A549 (cell line): ENCODE measurements at regions not wholly inside any gene's neighbourhood (a gene's known extent, or its start where the extent isn't known, plus 50 kb on each side); places are given as distances from the start of the nearest gene placed in this dataset.
"Not testable (repeated sequence)": the region's sequence is repeated elsewhere in the genome, so short reads cannot be mapped to it uniquely, and the experiment has no call there.

Source experiments
- ATAC-seq, 2 experiments: fragments of 200-7000 bp in 1 of 2; fragments of >200 bp in 1 of 2; cut with Nextera tagmentation in 1 of 2; cut with Tn5 transposase in 1 of 2; 3 replicates each; pipeline versions ENCODE4 v1.8.0 to v1.9.1; 2018 to 2020; ENCODE audit warnings: mild to moderate bottlenecking in 1 of 2, moderate library complexity in 1 of 2
- CTCF ChIA-PET: fragments of 300-600 bp; sonication (Branson Sonifier 250); formaldehyde crosslinking; extraction: SDS; loops from one replicate; lab custom pipeline; 2021; ENCODE audit warnings: antibody characterized with exemption, inconsistent platforms; lab: Yijun Ruan, JAX
- POLR2A ChIA-PET: fragments of 350-600 bp; formaldehyde crosslinking; extraction: SDS; loops from one replicate; lab custom pipeline; 2021; ENCODE audit warnings: antibody characterized with exemption, inconsistent platforms; lab: Yijun Ruan, JAX
- DNase-seq, 2 experiments: peaks; one replicate each; pipeline versions ENCODE4 v3.0.0 to v3.0.0-alpha.2; 2011 to 2016; ENCODE audit warnings: low read depth in 1 of 2, low spot score in 1 of 2
- FAIRE-seq: peaks from 2 replicates; lab custom pipeline; 2011; peaks lifted over from hg19 to GRCh38; lab: Jason Lieb, UNC
- H3K27ac ChIP-seq, 2 experiments: fragments of >200 bp; sonication (Bioruptor Twin); formaldehyde crosslinking; 3 replicates each; pipeline ENCODE4 v1.5.1; 2016 to 2017
- H3K4me1 ChIP-seq: fragments of >200 bp; sonication (Bioruptor Twin); formaldehyde crosslinking; 3 replicates; pipeline ENCODE4 v1.6.1; 2016
- H3K4me2 ChIP-seq: fragments of >200 bp; sonication (Bioruptor Twin); formaldehyde crosslinking; 3 replicates; pipeline ENCODE4 v1.6.1; 2016
- H3K4me3 ChIP-seq: fragments of >200 bp; sonication (Bioruptor Twin); formaldehyde crosslinking; 3 replicates; pipeline ENCODE4 v1.5.1; 2016
- H3K9me3 ChIP-seq: fragments of >200 bp; sonication (Bioruptor Twin); formaldehyde crosslinking; 3 replicates; pipeline ENCODE4 v1.6.1; 2016
- CTCF ChIP-seq: fragments of >200 bp; sonication (Bioruptor Twin); formaldehyde crosslinking; IDR thresholded peaks from 3 replicates; pipeline ENCODE4 v1.5.1; 2016
- E2F6 ChIP-seq: IDR thresholded peaks from 2 replicates; pipeline ENCODE4 v1.6.1; 2012; ENCODE audit warnings: low read depth, borderline replicate concordance
- EP300 ChIP-seq, 2 experiments: fragments of >200 bp; sonication (Bioruptor Twin); formaldehyde crosslinking; IDR thresholded peaks; 2 replicates in 1 of 2; 3 replicates in 1 of 2; pipeline ENCODE4 v1.6.1; 2016 to 2017
- FOSL2 ChIP-seq, 2 experiments: fragments of 450-650 bp in 1 of 2; fragments of >200 bp in 1 of 2; sonication (Bioruptor Twin) in 1 of 2; formaldehyde crosslinking; IDR thresholded peaks; 2 replicates each; pipeline versions ENCODE4 v1.5.0 to v1.6.1; 2016 to 2020; ENCODE audit warnings: mild to moderate bottlenecking in 1 of 2, moderate library complexity in 1 of 2
- GATA3 ChIP-seq: IDR thresholded peaks from 2 replicates; pipeline ENCODE4 v1.6.1; 2012; ENCODE audit warnings: borderline replicate concordance
- HDAC2 ChIP-seq: fragments of 200-600 bp; sonication (generic); IDR thresholded peaks from 2 replicates; pipeline ENCODE4 v1.6.1; 2016
- KDM1A ChIP-seq: fragments of 200-600 bp; sonication (generic); IDR thresholded peaks from 2 replicates; pipeline ENCODE4 v1.6.1; 2016; ENCODE audit warnings: low read depth, mild to moderate bottlenecking
- KDM5A ChIP-seq: fragments of 200-600 bp; sonication (generic); IDR thresholded peaks from 2 replicates; pipeline ENCODE4 v1.6.1; 2016; ENCODE audit warnings: antibody characterized with exemption, mild to moderate bottlenecking
- MAZ ChIP-seq: fragments of 150-350 bp; IDR thresholded peaks from 2 replicates; pipeline ENCODE4 v1.6.1; 2014; ENCODE audit warnings: antibody characterized with exemption, low read depth, low read length, borderline replicate concordance
- NPAS2 ChIP-seq: fragments of 250-450 bp; sonication (Bioruptor Pico); IDR thresholded peaks from 2 replicates; pipeline ENCODE4 v1.8.0; 2022; ENCODE audit warnings: mild to moderate bottlenecking, moderate library complexity, borderline replicate concordance
- NR3C1 ChIP-seq: fragments of >200 bp; sonication (Bioruptor Twin); formaldehyde crosslinking; IDR thresholded peaks from 3 replicates; pipeline ENCODE4 v1.6.1; 2017
- POLR2AphosphoS2 ChIP-seq: conservative IDR thresholded peaks from 2 replicates; pipeline ENCODE4 v1.6.1; 2012; ENCODE audit warnings: low read length, improper control_type of control experiment, inconsistent platforms
- RAD21 ChIP-seq, 2 experiments: fragments of >200 bp in 1 of 2; sonication (Bioruptor Twin) in 1 of 2; formaldehyde crosslinking in 1 of 2; IDR thresholded peaks in 1 of 2; conservative IDR thresholded peaks in 1 of 2; 2 replicates in 1 of 2; 3 replicates in 1 of 2; pipeline ENCODE4 v1.6.1; 2012 to 2018; ENCODE audit warnings: inconsistent platforms in 1 of 2
- RARB ChIP-seq: fragments of 250-450 bp; sonication (Bioruptor Pico); IDR thresholded peaks from 2 replicates; pipeline ENCODE4 v1.8.0; 2021; ENCODE audit warnings: mild to moderate bottlenecking, moderate library complexity
- SMC3 ChIP-seq: fragments of >200 bp; sonication (Bioruptor Twin); formaldehyde crosslinking; IDR thresholded peaks from 3 replicates; pipeline ENCODE4 v1.6.1; 2018; ENCODE audit warnings: inconsistent platforms
- SREBF2 ChIP-seq: fragments of 450-650 bp; IDR thresholded peaks from 2 replicates; pipeline ENCODE4 v1.6.1; 2014; ENCODE audit warnings: mild to moderate bottlenecking, moderate library complexity
- ZC3H11A ChIP-seq: fragments of 450-650 bp; IDR thresholded peaks from 2 replicates; pipeline ENCODE4 v1.6.1; 2014; ENCODE audit warnings: antibody characterized with exemption, mild to moderate bottlenecking
- WGBS: methylation state at CpG from one replicate; pipeline ENCODE4 v1.1.6; 2017; ENCODE audit errors: missing lambda C conversion rate; 5-methylcytosine and 5-hydroxymethylcytosine counted together
- TF ChIP-seq, protein P1 (sequence below): fragments of 250-450 bp; sonication (Bioruptor Pico); IDR thresholded peaks from 2 replicates; pipeline ENCODE4 v1.5.0; 2021; ENCODE audit warnings: mild to moderate bottlenecking, moderate library complexity, borderline replicate concordance
- TF ChIP-seq, protein P2 (sequence below): fragments of 200-600 bp; sonication (generic); IDR thresholded peaks from 2 replicates; pipeline ENCODE4 v1.6.1; 2016; ENCODE audit warnings: antibody characterized with exemption, mild to moderate bottlenecking, moderate library complexity
- TF ChIP-seq, protein P3 (sequence below): IDR thresholded peaks from 2 replicates; pipeline ENCODE4 v1.6.1; 2012

- H3K27ac ChIP-seq, POLR2A ChIA-PET, H3K4me1 ChIP-seq, H3K9me3 ChIP-seq, DNase-seq, FAIRE-seq, H3K4me3 ChIP-seq, CTCF ChIA-PET, H3K4me2 ChIP-seq: not testable (repeated sequence)
- TF ChIP-seq SMC3 (peak; percentile 16; the same call in 1 of the 3 replicates), CTCF (peak; percentile 44; the same call in 2 of the 3 replicates)
- WGBS = 10% methylated on average over 4 of the region's 4 CpGs
- ATAC-seq = peak in 1 of 2 experiments; percentile 85; a peak in 3 of 6 replicates
These were observed 125.4 kb upstream of the ALDH3B2 start for GRCh38 chr11:67799808-67800207.

GRCh38 chr11:67797726-67798521, 123.5 kb upstream of the ALDH3B2 start:
- H3K4me1 ChIP-seq, H3K4me3 ChIP-seq, ATAC-seq, H3K4me2 ChIP-seq, H3K9me3 ChIP-seq, POLR2A ChIA-PET, FAIRE-seq, DNase-seq, H3K27ac ChIP-seq: not testable (repeated sequence)
- whole genome bisulfite sequencing = 93% methylated on average over 12 of the region's 15 CpGs
- CTCF ChIA-PET = interaction anchor here (1.0 kb wide), 1 partner anchor 133 kb away, joined by 3 read pairs; no protein-coding TSS in a partner anchor

DNA sequence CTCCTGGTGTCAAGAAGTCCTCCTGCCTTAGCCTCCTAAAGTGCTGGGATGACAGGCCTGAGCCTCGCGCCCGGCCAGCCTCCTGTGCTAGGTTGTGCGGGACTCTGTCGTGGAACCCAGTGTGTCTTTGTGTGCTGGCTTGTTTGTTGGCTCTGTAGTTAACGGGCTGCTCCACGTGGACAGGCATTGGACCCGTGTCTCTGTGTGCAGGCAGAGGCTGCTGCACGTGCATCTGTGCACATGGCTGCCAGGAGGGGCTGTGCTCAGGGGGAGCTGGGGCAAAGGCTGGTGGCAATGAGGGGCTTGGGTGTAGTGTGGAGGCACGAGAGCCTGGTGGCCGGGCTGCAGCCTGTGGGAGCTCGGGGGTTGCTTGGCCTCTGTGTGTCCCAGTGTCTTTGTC, 121.3 kb upstream of the ALDH3B2 start:
- Histone ChIP-seq H3K9me3 (no peaks in the 10 kb centered on the region), H3K27ac (no peak overlapping the region), H3K4me3 (no peak overlapping the region), H3K4me2 (no peak overlapping the region), H3K4me1 (peaks cover 3% of the 10 kb centered on the region; the same call in 1 of the 3 replicates)
- DNase-seq (no peak), ATAC-seq (no peak), FAIRE-seq (no peak)
- ChIA-PET CTCF (no interaction called here), POLR2A (no interaction called here)
- 82% methylated on average over 2 of the region's 12 CpGs for WGBS
- TF ChIP-seq EP300 (IDR thresholded peaks at IDR 0.05) = no peak
- TF ChIP-seq KDM1A = no peak
- TF ChIP-seq KDM5A = no peak
- no peak for TF ChIP-seq MAZ
- TF ChIP-seq, protein P1, sequence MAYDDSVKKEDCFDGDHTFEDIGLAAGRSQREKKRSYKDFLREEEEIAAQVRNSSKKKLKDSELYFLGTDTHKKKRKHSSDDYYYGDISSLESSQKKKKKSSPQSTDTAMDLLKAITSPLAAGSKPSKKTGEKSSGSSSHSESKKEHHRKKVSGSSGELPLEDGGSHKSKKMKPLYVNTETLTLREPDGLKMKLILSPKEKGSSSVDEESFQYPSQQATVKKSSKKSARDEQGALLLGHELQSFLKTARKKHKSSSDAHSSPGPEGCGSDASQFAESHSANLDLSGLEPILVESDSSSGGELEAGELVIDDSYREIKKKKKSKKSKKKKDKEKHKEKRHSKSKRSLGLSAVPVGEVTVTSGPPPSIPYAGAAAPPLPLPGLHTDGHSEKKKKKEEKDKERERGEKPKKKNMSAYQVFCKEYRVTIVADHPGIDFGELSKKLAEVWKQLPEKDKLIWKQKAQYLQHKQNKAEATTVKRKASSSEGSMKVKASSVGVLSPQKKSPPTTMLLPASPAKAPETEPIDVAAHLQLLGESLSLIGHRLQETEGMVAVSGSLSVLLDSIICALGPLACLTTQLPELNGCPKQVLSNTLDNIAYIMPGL (CRISPR knock-in tag) = no peak
- no peak for TF ChIP-seq SREBF2
- TF ChIP-seq, protein P2, sequence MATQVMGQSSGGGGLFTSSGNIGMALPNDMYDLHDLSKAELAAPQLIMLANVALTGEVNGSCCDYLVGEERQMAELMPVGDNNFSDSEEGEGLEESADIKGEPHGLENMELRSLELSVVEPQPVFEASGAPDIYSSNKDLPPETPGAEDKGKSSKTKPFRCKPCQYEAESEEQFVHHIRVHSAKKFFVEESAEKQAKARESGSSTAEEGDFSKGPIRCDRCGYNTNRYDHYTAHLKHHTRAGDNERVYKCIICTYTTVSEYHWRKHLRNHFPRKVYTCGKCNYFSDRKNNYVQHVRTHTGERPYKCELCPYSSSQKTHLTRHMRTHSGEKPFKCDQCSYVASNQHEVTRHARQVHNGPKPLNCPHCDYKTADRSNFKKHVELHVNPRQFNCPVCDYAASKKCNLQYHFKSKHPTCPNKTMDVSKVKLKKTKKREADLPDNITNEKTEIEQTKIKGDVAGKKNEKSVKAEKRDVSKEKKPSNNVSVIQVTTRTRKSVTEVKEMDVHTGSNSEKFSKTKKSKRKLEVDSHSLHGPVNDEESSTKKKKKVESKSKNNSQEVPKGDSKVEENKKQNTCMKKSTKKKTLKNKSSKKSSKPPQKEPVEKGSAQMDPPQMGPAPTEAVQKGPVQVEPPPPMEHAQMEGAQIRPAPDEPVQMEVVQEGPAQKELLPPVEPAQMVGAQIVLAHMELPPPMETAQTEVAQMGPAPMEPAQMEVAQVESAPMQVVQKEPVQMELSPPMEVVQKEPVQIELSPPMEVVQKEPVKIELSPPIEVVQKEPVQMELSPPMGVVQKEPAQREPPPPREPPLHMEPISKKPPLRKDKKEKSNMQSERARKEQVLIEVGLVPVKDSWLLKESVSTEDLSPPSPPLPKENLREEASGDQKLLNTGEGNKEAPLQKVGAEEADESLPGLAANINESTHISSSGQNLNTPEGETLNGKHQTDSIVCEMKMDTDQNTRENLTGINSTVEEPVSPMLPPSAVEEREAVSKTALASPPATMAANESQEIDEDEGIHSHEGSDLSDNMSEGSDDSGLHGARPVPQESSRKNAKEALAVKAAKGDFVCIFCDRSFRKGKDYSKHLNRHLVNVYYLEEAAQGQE = no peak
- TF ChIP-seq E2F6 = no peak
- TF ChIP-seq, protein P3, sequence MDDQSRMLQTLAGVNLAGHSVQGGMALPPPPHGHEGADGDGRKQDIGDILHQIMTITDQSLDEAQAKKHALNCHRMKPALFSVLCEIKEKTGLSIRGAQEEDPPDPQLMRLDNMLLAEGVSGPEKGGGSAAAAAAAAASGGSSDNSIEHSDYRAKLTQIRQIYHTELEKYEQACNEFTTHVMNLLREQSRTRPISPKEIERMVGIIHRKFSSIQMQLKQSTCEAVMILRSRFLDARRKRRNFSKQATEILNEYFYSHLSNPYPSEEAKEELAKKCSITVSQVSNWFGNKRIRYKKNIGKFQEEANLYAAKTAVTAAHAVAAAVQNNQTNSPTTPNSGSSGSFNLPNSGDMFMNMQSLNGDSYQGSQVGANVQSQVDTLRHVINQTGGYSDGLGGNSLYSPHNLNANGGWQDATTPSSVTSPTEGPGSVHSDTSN = no peak
- TF ChIP-seq NR3C1 = no peak
- no peak for TF ChIP-seq POLR2AphosphoS2
- TF ChIP-seq GATA3 = no peak
- TF ChIP-seq RARB (CRISPR knock-in tag) = no peak
- TF ChIP-seq RAD21 (conservative IDR thresholded peaks at IDR 0.05 in 1 of 2, IDR thresholded peaks at IDR 0.05 in 1 of 2) = no peak
- TF ChIP-seq ZC3H11A = no peak
- TF ChIP-seq HDAC2 = no peak
- no peak for TF ChIP-seq FOSL2 (IDR thresholded peaks at IDR 0.05)
- no peak for TF ChIP-seq FOSL2 (CRISPR knock-in tag; IDR thresholded peaks at IDR 0.05)
- no peak for TF ChIP-seq NPAS2 (CRISPR knock-in tag)
- TF ChIP-seq SMC3 = no peak

DNA sequence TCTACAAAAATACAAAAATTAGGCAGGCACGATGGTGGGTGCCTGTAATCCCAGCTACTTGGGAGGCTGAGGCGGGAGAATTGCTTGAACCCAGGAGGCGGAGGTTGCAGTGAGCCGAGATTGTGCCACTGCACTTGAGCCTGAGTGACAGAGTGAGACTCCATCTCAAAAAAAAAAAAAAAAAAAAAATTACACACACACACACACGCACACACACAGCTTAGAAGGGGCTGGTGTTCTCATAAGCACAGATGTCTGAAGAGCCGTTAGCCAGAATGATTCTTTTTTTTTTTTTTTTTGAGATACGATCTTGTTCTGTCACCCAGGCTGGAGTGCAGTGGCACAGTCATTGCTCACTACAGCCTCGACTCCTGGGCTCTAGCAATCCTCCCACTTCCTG, 119.3 kb upstream of the ALDH3B2 start:
- H3K9me3 ChIP-seq, H3K4me1 ChIP-seq, POLR2A ChIA-PET, H3K4me2 ChIP-seq, ATAC-seq, H3K27ac ChIP-seq, FAIRE-seq, H3K4me3 ChIP-seq, DNase-seq: not testable (repeated sequence)
- 77% methylated on average over 8 of the region's 8 CpGs for WGBS
- CTCF ChIA-PET = interaction anchor here (1.7 kb wide), 1 partner anchor 181 kb away, joined by 3 read pairs; no protein-coding TSS in a partner anchor
